ENCODE measurements at regions not wholly inside any gene's neighbourhood (a gene's known extent, or its start where the extent isn't known, plus 50 kb on each side); places are given as distances from the start of the nearest gene placed in this dataset.

DNA sequence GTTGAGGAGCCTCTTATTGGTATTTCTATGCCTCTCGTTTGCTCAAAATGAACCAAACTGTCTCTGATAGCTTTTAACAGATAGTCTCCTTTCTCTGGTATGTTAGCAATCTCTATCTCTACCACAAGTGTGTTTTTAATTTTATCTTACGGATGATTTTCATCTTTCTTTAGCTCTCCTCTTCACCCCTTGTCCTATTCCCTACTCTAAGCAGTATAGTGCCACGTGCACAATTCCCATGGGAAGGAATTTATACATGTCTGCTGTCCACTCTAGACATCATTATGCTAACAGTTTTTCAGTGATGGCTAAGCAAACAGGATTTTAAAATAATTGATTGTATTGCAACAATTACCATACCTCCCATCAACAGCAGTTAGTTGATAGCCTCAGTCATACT lies 177.3 kb downstream of the CYB561 start:
- TF ChIP-seq, protein P1, sequence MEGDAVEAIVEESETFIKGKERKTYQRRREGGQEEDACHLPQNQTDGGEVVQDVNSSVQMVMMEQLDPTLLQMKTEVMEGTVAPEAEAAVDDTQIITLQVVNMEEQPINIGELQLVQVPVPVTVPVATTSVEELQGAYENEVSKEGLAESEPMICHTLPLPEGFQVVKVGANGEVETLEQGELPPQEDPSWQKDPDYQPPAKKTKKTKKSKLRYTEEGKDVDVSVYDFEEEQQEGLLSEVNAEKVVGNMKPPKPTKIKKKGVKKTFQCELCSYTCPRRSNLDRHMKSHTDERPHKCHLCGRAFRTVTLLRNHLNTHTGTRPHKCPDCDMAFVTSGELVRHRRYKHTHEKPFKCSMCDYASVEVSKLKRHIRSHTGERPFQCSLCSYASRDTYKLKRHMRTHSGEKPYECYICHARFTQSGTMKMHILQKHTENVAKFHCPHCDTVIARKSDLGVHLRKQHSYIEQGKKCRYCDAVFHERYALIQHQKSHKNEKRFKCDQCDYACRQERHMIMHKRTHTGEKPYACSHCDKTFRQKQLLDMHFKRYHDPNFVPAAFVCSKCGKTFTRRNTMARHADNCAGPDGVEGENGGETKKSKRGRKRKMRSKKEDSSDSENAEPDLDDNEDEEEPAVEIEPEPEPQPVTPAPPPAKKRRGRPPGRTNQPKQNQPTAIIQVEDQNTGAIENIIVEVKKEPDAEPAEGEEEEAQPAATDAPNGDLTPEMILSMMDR (IDR thresholded peaks at IDR 0.05; ENCODE audit: insufficient read depth, low read length, missing control alignments) = no peak
- no peak for DNase-seq (ENCODE audit: low read depth, low spot score)
- H3K4me3 ChIP-seq (ENCODE audit: low read depth, low read length) = no peak overlapping the region
- ChIA-PET POLR2A (no interaction called here), CTCF (interaction anchor here (1.2 kb wide), 1 partner anchor 21 kb away, joined by 3 read pairs; no protein-coding TSS in a partner anchor)

DNA sequence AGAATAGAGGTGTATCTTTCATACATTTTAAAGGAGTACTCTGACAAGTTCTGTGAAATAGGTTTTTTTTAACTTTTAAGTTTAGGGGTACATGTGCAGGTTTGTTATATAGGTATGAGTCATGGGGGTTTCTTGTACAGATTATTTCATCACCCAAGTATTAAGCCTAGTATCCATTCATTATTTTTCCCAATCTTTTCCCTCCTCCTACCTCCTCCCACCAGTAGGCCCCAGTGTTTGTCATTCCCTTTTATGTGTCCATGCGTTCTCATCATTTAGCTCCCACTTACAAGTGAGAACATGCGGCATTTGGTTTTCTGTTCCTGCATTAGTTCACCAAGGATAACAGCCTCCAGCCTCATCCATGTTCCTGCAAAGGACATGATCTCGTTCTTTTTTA lies 175.5 kb downstream of the CYB561 start:
- DNase-seq (ENCODE audit: low read depth, low spot score) = no peak
- POLR2A ChIA-PET = no interaction called here
- H3K4me3 ChIP-seq (ENCODE audit: low read depth, low read length) = no peak overlapping the region
- CTCF ChIA-PET = no interaction called here
- TF ChIP-seq, protein P1 (IDR thresholded peaks at IDR 0.05; ENCODE audit: insufficient read depth, low read length, missing control alignments) = no peak

DNA sequence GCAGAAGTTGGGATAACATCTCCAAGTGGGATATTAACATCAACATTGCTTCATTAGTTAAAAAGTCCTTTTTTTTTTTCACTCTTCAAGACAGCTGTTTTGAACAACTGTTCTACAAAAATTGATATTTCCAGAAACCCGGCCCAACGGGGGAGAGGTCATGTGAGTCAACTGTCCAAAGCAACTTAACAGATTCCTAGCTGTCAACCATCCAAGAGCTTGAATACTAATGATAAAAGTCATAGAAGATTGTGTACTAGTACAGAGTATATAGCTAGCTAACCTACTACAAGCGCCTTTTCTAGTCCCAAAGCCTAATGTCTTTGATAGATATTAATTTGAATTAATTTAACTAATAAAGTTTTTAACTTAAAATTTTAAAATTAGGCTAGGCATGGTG lies 172.0 kb downstream of the CYB561 start:
- TF ChIP-seq, protein P1 (IDR thresholded peaks at IDR 0.05; ENCODE audit: insufficient read depth, low read length, missing control alignments) = no peak
- H3K4me3 ChIP-seq (ENCODE audit: low read depth, low read length) = no peak overlapping the region
- ChIA-PET CTCF (interaction anchor here (1.4 to 1.5 kb wide), 2 partner anchors 10 to 132 kb away, joined by 3 to 5 read pairs; no protein-coding TSS in a partner anchor), POLR2A (no interaction called here)
- no peak for DNase-seq (ENCODE audit: low read depth, low spot score)

DNA sequence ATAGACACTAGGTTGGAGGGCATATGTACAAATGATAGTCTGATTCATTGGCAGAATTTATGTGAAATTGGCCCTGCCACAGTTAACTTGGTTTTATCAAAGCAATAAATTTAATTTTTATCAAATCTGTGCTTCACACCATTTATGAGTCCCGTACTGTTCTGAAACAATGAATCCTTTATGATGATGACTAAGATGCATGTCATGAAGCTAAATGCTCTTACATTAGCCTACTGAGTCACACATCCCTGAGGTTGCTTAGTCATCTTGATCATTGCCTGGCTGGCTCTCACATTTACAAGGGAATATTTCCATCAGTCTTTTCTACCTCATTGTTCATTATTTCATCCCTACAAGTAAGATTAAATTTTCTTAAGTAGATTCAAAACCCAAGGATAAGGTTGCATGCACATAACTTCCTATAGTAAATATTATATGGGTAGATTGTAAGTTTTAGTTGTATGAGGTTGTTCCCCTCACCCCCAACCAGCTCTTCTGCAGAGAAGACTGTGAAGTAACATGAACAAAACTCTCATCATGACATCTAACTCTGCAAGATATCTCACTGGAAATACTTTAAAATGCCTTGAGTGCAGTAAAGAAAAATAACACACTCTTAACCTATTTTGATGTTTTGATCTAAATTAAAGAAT lies 170.7 kb downstream of the CYB561 start:
- TF ChIP-seq, protein P1 (IDR thresholded peaks at IDR 0.05; ENCODE audit: insufficient read depth, low read length, missing control alignments) = no peak
- ChIA-PET POLR2A (no interaction called here), CTCF (interaction anchor here (1.2 kb wide), 1 partner anchor 43 kb away, joined by 3 read pairs; no protein-coding TSS in a partner anchor)
- no peak overlapping the region for H3K4me3 ChIP-seq (ENCODE audit: low read depth, low read length)
- DNase-seq (ENCODE audit: low read depth, low spot score) = peak; percentile 77

DNA sequence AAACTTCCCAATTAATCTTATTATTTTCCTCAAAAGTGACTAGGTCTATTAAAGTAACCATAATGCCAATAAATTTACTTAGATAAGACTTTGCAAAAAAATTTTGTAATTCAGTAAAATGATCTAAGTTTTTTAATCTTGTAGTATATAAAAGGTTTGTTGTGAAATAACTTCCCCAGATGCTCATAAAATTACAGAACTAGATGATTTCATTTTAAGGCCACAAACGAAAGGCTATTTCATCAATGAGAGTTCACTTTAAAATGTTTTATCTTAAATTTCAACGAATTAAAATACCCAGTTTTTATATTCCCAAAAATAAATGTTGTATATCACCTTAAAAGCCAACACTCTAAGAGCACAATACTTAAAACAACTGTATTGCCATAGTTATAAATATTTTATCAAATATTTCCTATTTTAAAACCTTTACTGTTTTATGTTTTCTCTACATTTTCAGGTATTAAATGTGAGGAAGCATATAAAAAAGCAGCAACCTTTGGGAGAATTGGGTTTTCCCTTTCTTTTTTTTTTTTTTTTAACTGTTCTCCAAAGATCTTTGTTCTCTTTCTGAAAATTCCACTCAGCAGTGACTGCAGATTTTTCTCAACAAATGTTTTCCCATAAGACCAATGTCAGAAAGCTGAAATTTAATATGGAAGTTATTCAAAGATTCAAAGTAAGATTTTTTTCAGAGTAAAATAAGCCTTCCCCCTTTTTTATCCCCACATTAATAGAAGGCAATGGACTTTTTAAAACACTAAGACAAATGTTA lies 169.9 kb downstream of the CYB561 start:
- ChIA-PET CTCF (interaction anchor here (1.2 kb wide), 1 partner anchor 44 kb away, joined by 3 read pairs; no protein-coding TSS in a partner anchor), POLR2A (no interaction called here)
- DNase-seq (ENCODE audit: low read depth, low spot score) = no peak
- no peak overlapping the region for H3K4me3 ChIP-seq (ENCODE audit: low read depth, low read length)
- TF ChIP-seq, protein P1 (IDR thresholded peaks at IDR 0.05; ENCODE audit: insufficient read depth, low read length, missing control alignments) = no peak

DNA sequence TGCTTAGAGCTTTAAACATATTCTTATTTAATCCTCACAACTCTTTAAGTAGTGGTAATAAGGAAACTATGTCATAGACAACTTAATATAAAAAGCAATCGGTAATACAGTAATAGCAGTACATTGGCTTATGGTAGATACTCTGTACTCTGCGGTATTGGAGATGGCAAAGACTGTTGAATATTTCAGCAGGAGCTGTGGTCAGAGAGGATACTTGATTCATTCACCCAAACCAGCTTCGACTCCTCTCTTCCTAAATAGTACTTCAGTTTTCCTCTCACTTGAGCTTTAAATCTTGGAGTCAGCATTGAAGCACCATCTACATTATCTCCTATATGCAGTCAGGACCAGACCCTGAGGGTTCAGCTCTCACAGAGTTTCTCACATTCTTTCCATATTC lies 169.3 kb downstream of the CYB561 start:
- DNase-seq (ENCODE audit: low read depth, low spot score) = no peak
- POLR2A ChIA-PET = no interaction called here
- CTCF ChIA-PET = no interaction called here
- H3K4me3 ChIP-seq (ENCODE audit: low read depth, low read length) = no peak overlapping the region
- TF ChIP-seq, protein P1 (IDR thresholded peaks at IDR 0.05; ENCODE audit: insufficient read depth, low read length, missing control alignments) = no peak

All from AG04449 (cell line).